GM21576 (cell line): ENCODE measurements at regions not wholly inside any gene's neighbourhood (a gene's known extent, or its start where the extent isn't known, plus 50 kb on each side); places are given as distances from the start of the nearest gene placed in this dataset.

Experiments
- ATAC-seq: cut with Tn5 transposase; IDR thresholded peaks from one replicate; pipeline ENCODE4 v1.9.1; 2021; ENCODE audit warnings: mild to moderate bottlenecking, moderate library complexity; ENCODE audit not compliant: unreplicated experiment

DNA sequence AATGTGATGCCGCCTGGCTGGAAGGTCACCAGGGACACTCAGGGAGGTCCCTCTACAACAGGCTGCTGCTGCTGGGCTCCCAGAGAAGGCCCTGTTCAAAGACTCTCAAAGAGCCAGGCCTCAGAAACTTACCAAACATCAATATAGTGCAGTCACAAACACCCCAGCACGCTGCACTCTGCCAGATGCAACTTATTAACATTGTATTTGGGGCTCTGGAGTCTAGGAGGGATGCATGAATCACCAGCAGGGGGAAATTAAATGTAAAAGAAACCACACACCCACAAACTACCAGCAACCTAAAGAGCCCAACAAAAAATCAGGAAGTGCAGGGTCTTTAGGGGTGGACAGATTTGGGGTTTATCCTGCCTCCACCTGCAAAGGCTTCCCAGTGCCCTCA is 74.6 kb upstream of the SPATA12 start:
- no peak for ATAC-seq

DNA sequence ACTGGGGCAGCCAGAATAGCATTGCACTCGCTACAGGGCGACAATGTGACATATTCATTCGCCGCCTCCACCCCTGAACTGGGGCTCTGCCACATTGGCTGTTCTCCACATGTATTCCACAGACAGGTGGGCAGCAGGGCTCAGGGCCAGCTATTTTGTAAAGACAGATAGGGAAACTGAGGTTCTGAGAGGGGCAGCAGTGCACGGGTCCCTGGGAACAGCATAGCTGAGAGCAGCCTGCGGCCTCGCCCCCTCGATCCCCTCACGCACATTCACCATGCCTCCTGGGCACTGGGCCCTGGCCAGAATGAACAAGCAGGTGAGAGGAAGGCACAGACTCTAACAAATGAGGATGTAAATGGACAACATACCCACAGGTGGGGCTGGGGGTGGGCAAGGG is 75.0 kb upstream of the SPATA12 start:
- ATAC-seq: no peak

DNA sequence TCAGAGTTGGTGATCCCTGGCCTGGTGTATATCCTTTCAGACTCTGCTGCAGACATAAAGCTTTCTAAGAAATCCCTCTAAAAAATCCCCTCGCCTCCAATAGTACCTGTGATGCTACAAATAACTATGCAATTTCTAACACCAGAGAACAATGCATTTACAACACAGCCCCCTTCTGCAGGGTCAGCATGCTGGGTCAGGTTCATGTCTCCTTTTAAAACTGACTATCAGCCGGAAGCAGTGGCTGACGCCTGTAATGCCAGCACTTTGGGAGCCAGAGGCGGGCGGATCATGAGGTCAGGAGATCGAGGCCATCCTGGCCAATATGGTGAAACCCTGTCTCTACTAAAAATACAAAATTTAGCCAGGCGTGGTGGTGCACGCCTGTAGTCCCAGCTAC is 77.0 kb upstream of the SPATA12 start:
- no peak for ATAC-seq

DNA sequence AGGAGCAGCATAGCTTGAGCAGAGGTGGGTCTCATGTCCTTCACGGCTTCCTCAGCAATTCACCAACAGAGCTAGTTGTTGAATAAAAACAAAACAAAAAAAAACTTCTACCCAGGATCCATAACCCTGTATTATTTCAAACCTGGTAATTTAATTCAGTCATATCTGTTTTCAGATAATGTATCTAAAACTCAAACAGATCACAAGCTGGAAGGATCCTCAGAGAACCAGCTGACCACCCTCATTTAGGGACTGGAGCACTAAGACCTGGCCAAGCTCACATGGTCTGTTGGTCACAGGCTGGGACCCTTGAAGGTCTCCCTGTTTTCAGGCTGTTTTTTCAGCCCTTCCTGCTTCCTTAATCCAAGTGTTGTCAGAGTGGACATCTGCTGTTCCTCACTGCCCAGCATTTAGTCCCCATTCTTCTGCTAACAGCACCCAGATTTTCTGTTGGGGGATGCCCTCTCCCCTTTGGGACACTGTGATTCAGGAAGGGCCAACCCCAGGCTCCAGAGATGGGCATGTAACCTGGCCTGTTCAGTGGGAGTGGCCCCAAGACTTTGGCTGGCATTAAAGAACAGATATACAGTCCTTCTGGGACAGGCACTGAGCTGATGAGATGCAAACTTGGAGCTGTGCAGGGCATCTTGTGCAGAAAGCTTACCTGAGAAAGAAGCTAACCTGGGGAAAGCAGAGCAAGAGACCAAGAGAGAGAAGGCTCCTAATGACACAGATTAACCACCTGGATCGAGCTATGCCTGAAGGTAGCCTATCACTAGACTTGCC is 78.8 kb upstream of the SPATA12 start:
- no peak for ATAC-seq

DNA sequence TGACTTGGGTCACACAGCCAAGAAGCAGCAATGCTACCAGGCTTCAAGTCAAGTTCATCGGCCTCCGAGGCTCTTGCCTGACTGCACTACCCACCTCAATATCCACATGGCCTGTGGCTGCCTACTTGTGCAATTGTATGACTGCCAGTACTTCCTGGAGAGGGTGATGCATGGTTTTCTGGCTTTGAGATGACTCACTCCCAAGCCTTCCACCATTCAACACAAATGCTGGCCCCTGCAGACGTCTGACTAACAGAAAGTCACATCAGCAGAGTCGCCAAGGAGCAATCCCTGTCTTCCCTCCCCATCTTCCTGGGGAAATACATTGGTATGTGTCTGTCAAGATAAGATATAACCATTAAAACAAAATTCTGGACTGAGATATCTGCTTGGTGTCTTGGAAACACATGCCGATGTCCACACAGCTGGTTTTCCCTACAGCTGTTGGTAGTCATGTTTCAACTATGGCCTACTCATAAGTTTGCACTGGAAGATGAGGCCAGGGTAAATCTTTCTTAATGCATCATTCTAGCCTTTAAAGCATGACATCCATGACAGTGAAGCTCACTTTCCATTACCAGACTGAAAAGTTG is 79.6 kb upstream of the SPATA12 start:
- ATAC-seq: no peak

DNA sequence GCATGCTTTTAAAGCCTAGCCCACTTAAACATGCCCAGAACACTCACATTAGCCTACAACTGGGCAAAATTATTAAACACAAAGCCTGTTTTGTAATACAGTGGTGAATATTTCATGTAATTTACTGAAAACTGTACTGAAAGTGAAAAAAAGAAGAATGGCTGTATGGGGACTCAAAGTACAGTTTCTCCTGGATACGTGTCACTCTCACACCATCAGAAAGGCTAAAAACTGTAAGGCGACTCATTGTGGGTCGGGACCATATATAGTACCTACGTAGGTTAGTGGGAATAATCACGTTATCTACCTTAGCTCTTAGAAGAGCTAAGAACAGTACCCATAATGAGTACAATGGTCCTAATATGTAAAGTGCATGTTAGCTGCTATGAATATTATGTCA is 80.2 kb upstream of the SPATA12 start:
- ATAC-seq: no peak

DNA sequence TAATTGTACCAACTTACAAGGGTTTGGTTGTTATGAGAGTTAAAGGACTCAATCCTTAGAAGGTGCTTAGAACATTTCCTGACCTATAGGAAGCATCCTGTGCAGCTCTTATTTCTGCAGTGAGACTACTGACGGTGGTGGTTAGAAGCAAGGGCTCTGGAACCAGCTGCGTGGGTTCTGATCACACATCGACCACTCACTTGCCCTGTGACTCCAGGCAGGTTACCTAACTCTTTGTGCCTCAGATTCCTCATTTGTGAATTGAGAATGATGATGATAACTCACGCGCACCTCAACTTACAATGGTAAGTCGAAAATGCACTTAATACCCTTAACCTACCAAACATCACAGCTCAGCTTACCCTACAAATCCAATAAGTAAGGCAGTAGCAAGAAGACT is 80.7 kb upstream of the SPATA12 start:
- ATAC-seq: no peak

DNA sequence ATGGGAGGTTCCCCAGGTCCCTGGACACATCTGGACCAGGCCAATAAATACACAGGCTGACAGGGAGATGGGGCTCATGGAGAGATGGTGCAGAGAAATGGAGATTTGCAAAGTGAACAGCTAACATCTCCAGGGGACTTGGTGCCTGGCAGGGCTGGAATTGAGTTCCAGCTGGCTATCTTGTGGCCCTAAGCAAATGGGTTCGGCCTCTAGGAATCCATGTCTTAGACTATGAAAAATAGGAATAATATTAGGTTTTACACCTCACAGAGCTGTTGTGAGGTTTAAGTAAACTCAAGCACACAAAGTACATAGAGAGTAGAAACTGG is 82.9 kb upstream of the SPATA12 start:
- no peak for ATAC-seq

DNA sequence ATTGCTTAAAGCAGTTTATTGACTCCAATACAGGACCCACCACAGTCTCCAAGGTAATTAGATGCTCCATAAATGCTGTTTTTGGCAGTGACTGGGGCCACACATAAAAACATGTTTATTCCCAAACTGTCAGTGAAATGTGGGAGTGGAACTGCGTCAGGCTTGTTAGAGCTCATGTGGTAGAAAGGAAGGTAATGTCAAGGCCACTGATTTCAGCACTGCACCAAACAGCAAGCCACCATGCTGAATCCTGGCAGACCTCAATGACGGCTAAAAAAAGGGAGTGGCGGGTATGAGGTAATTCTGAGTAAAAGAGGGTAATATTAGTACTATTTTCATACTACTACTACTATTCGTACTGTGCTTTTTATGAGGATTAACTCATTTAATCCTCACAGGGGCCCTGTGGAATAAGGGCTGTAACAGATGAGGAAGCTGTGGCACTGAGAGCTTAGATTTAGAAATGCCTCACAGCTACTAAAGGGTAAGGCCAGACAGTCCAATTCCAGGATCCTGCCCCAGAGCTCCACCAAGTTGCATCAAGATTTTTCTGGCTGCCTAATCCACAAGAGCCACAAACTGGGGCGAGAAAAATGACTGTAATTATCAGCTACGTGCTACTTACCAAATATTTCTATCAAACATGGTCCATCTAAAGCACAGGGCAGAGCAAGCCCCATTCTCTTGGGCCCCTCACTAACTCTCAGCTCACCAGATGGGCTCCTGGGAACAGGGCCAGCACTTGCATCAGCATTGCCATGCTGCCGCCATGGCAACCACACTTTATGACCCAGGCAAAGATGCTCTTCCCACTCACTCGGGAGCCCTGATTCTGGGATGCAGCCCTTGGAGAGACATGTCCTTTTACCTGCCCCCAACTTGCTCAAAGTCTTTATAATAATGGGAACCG is 83.6 kb upstream of the SPATA12 start:
- ATAC-seq: no peak

DNA sequence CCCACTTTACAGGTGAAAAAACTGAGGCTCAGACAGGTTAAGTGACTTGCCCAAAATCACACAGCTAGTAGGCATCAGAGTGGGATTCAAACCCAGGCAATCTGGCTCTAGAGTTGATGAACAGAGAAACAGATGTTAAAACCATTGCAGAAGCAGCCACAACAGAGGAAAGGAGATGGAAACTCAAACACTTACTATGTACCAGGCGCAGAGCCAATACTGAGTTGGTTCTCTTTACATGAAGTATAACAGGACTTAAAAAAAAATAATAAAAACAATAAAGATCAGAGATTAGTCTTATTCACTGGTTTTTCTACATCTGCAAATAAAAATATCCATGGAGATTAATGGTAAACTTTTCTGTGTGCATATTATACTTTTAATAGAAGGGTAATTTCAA is 84.9 kb upstream of the SPATA12 start:
- no peak for ATAC-seq

DNA sequence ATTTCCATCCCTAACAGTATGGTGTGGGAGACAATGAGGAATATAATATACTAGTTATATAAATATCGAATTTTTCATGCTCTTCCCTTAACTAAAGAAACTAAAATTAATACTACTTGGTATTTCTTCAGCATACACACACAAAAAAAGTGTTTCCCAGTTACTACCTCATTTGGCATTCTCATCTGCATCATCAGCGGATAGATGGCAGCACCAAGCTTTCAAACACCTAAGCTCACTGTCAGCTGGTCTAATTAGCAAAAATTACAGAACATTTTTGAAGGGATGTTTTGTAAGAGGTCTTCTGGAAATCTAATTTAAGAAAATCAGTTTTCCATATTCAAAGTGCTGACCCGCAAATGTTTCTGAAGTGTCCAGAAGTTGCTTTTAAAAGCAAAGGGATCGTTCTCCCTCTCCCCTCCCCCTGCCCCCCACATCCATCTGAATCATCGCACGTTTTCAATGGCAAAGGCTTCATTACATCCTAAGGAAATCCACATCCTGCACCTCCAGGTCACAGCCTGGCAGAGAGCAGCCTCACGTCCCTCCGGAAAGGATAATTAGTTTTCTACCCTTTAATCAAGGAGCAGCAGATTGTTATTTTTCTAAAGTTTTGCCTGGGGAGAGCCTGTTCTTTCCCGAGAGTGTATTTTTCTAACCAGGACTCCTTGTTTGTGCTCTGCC is 86.1 kb upstream of the SPATA12 start:
- ATAC-seq: no peak

DNA sequence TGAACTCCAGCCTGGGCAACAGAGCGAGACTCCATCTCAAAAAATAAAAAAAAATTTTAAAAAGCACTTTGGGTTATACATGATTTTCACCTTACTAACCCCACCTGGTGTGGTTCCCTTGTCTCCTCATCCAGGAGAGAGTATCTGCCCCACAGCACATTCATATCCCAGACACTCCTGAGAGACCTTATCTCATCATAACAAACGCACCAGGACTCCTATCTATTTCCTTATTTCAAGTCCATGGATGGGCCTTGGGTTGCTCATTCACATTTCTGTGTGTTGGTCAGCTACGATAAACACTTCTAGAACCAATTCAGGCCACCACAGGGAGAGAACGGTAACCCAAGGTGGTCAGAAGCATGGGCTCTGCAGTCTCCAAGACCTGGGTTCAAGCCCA is 88.6 kb upstream of the SPATA12 start:
- no peak for ATAC-seq

DNA sequence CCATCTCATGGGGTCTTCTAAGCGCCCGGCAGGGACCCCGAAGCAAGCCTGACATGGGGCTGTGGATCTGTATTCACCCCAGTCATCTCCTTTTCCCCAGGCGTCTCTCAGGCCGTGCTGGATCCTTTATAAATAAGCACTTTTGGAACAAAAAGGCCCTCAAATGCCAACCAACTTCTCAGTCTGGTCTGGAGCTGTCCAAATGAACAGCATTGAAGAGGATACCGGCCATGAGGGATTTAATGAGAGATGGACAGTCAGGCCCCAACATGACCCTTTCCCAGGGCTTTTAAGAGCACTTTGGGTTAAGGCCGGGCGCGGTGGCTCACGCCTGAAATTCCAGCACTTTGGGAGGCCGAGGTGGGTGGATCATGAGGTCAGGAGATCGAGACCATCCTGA is 89.2 kb upstream of the SPATA12 start:
- ATAC-seq: no peak

DNA sequence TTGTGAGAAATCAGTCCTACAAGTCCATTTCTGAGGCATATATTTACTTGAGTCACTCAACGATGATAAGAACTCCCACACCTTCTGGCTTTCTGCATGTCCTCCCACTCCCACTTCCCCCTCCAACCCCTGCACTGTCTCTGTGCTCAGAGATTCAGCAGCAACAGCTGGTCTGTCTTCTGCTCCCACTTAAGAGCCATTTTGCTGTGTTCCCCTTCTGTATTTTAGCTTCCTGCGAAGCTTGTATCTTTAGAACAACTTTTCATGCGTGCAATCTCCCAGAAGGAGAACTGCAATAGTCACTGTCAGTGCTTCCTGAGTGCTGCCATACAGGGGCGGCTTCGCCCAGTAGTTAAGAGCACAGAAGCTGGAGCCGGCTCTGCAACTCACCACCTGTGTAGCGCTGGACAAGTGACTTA is 90.0 kb upstream of the SPATA12 start:
- no peak for ATAC-seq

DNA sequence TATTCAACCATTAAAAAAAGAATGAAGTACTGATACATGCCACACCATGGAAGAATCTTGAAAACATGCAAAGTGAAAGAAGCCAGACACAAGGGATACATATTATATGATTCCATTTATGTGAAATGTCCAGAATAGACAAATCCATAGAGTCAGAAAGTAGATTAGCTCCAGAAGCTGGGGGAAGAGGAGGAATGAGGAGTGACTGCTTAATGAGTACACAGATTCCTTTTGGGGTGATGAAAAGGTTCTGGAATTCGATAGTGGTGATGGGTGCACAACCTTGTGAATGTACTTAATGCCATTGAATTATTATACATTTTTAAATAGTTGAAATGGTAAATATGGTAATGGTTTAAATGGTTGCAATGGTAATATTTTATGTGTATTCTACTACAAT is 90.6 kb upstream of the SPATA12 start:
- ATAC-seq: no peak

DNA sequence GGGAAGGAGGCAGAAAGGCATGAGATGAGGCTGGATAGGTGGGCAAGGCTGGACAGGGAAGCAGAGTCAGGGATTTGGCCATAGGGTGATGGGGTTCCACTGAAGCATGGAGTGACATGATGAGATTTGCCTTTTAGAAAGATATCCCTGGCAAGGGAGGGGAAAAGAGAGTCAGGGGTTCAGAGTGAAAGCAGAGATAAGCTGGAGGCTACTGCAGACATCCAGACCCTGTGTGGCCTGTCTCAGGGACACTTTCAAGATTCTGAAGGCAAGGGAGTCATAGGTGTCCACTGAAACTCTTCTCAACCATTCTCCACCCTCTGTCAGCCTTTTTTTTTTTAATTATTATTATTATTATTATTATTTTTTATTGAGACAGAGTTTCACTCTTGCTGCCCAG is 94.0 kb upstream of the SPATA12 start:
- no peak for ATAC-seq

DNA sequence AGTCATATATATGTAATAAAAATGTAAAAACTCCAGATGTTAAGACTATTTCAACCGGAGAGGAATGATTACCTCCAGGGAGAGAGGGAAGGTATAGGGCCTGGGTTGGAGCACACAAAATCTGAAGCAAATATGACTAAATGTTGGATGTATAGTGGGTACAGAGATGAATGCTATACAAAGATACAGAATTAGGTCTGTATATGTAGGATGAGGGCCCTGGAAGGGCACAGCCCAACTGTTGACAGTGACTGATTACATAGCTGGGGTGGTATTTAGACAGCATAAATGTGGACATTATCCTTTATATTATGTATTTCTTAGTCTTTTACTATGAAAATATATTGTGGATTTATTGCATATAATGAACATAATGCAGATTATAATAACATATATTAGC is 94.4 kb upstream of the SPATA12 start:
- ATAC-seq: no peak

DNA sequence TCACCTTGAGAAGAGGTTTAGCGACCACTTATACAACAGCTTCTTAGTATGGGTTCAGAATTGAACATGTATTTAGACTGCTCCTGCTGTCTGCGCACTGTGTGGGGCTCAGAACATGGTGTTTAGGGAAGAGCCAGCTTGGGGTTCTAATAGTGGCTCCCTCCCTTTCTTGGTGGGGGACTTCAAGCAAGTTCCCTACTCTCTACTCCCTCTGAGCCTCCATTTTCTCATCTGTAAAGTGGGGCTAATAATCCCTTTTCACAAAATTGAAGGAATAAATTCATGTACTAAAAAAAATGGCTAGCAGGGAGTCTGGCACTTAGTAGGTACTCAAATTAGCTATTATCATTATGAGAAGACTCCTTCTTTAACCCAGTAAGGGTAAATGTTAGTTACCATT is 97.5 kb upstream of the SPATA12 start:
- ATAC-seq: no peak

DNA sequence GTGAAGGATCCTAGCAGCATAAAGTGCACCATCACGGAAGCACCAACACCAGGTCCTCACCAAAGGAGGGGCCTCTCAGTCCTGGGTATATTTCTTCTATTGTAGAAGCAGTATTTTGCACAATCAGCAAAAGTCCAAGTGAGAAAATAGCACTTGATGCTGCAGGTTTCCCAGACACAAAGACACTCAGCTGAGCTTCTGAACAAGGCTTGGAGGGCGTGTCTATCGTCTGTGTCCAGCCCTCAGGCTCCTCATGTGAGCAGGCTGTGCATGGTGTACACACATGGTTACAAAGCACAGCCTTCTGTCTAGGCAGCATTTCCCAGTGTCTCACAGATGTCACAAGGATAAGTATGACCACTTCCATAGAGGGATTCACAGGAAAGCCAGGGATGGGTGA is 98.3 kb upstream of the SPATA12 start:
- ATAC-seq: no peak

DNA sequence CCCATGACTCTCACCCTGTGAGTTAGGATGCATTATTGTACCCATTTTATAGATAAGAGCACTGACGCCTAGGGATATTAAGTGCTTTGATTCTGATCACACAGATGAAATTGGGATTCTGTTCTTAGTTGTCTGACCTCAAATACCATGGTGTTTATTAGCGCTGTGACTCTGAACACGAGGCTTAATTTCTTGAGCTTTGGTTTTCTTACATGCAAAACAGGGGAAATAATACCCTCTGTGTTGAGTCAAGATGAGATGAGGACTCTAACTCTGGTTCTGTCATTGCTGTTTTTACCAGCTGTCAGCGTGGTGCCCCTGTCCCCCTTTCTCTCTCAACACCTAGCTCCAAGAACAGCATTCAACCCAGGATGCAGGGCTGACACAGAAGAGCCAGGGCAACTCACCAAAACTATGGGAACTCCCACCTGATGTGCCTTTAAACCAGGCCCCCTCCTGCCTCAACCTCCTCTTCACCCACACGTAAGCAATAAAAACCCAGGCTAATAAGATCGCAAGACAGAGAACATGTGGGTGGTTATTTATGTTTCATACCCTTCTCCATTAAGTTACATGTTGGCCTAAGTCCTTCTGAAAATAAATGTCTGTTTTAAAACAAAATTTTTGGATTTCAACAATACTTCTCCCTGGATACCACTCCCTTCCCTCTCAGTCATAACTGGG is 100.1 kb upstream of the SPATA12 start:
- ATAC-seq: no peak

DNA sequence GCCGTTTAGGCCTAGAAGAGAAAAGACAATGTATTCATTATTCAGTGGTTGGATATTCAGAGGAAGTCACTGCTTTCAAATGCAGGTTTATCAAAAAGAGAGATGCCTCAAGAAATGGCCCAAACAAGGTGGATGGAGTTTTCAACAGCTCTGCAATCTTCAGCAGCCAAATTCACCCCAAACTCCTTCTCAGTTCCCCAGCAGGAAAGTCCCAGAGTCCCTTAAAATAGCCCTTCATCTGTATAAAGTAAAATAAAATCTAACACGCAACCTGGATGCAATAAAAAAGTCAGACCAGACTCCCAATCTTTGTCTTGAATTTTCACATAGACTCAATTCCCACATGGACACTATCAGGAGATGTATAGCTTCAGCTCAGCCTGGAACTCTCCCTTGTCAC is 101.6 kb upstream of the SPATA12 start:
- ATAC-seq: no peak
